ENCODE measurements at regions not wholly inside any gene's neighbourhood (a gene's known extent, or its start where the extent isn't known, plus 50 kb on each side); places are given as distances from the start of the nearest gene placed in this dataset.
"Not testable (repeated sequence)": the region's sequence is repeated elsewhere in the genome, so short reads cannot be mapped to it uniquely, and the experiment has no call there.

GRCh38 chr5:124103671-124104070 is 591.7 kb downstream of the CSNK1G3 start:
- WGBS (ENCODE audit: extremely low coverage, insufficient coverage, low lambda C conversion rate), result no CpG with 5 or more reads among the region's 1 CpG
- no peak overlapping the region for H3K18ac ChIP-seq (ENCODE audit: low read length)
- no peak overlapping the region for H3K4me3 ChIP-seq (ENCODE audit: low read length)
- no peak overlapping the region for H2AK5ac ChIP-seq (ENCODE audit: low read length)
- H3K23ac ChIP-seq (ENCODE audit: low read length), result no peak overlapping the region
- no peaks in the 10 kb centered on the region for H3K79me2 ChIP-seq (ENCODE audit: control insufficient read depth, insufficient read depth, low read length)
- no peak overlapping the region for H4K8ac ChIP-seq (ENCODE audit: low read depth, low read length)
- no peak overlapping the region for H4K5ac ChIP-seq (ENCODE audit: low read length)
- no peak overlapping the region for H3K4ac ChIP-seq (ENCODE audit: low read depth, low read length)
- no peak for DNase-seq
- H3K4me2 ChIP-seq (ENCODE audit: low read length), result no peak overlapping the region
- no peaks in the 10 kb centered on the region for H3K4me1 ChIP-seq (ENCODE audit: control insufficient read depth, low read depth, low read length)
- no peak overlapping the region for H2BK15ac ChIP-seq (replicated peaks; ENCODE audit: low read depth)
- H2BK5ac ChIP-seq (ENCODE audit: low read length), result no peak overlapping the region
- H3K27ac ChIP-seq (ENCODE audit: low read depth, low read length), result no peak overlapping the region
- no peaks in the 10 kb centered on the region for H3K36me3 ChIP-seq (ENCODE audit: control insufficient read depth, insufficient read depth, low read length)
- no peaks in the 10 kb centered on the region for H3K27me3 ChIP-seq (ENCODE audit: insufficient read depth, low read length, poor library complexity)
- no peaks in the 10 kb centered on the region for H3K79me1 ChIP-seq (ENCODE audit: low read length)
- H3K56ac ChIP-seq (ENCODE audit: low read length), result no peak overlapping the region
- H3K9ac ChIP-seq (ENCODE audit: low read length), result no peak overlapping the region
- no peak overlapping the region for H2BK120ac ChIP-seq (ENCODE audit: low read depth, low read length)

GRCh38 chr5:124103056-124103455 is 591.1 kb downstream of the CSNK1G3 start:
- H2BK5ac ChIP-seq (ENCODE audit: low read length); H2BK15ac ChIP-seq (replicated peaks; ENCODE audit: low read depth); H4K8ac ChIP-seq (ENCODE audit: low read depth, low read length); H3K4me1 ChIP-seq (ENCODE audit: control insufficient read depth, low read depth, low read length); H3K27ac ChIP-seq (ENCODE audit: low read depth, low read length); H3K56ac ChIP-seq (ENCODE audit: low read length); H3K27me3 ChIP-seq (ENCODE audit: insufficient read depth, low read length, poor library complexity); H3K18ac ChIP-seq (ENCODE audit: low read length); H3K4me3 ChIP-seq (ENCODE audit: low read length); DNase-seq; H3K23ac ChIP-seq (ENCODE audit: low read length); H4K5ac ChIP-seq (ENCODE audit: low read length); H2AK5ac ChIP-seq (ENCODE audit: low read length); H3K36me3 ChIP-seq (ENCODE audit: control insufficient read depth, insufficient read depth, low read length); H3K79me1 ChIP-seq (ENCODE audit: low read length); H3K4me2 ChIP-seq (ENCODE audit: low read length); H3K9ac ChIP-seq (ENCODE audit: low read length); H3K4ac ChIP-seq (ENCODE audit: low read depth, low read length); H3K79me2 ChIP-seq (ENCODE audit: control insufficient read depth, insufficient read depth, low read length); H2BK120ac ChIP-seq (ENCODE audit: low read depth, low read length): not testable (repeated sequence)
- WGBS (ENCODE audit: extremely low coverage, insufficient coverage, low lambda C conversion rate), result no CpG with 5 or more reads among the region's 5 CpGs

GRCh38 chr5:124102486-124102885 is 590.5 kb downstream of the CSNK1G3 start:
- Histone ChIP-seq H3K56ac (ENCODE audit: low read length) (no peak overlapping the region), H3K9ac (ENCODE audit: low read length) (no peak overlapping the region), H3K4ac (ENCODE audit: low read depth, low read length) (no peak overlapping the region), H3K79me1 (ENCODE audit: low read length) (no peaks in the 10 kb centered on the region), H3K4me3 (ENCODE audit: low read length) (no peak overlapping the region), H2AK5ac (ENCODE audit: low read length) (no peak overlapping the region), H3K79me2 (ENCODE audit: control insufficient read depth, insufficient read depth, low read length) (no peaks in the 10 kb centered on the region), H4K8ac (ENCODE audit: low read depth, low read length) (no peak overlapping the region), H2BK15ac (replicated peaks; ENCODE audit: low read depth) (no peak overlapping the region), H3K4me1 (ENCODE audit: control insufficient read depth, low read depth, low read length) (no peaks in the 10 kb centered on the region), H3K4me2 (ENCODE audit: low read length) (no peak overlapping the region), H2BK5ac (ENCODE audit: low read length) (no peak overlapping the region), H3K23ac (ENCODE audit: low read length) (no peak overlapping the region), H4K5ac (ENCODE audit: low read length) (no peak overlapping the region), H2BK120ac (ENCODE audit: low read depth, low read length) (no peak overlapping the region), H3K36me3 (ENCODE audit: control insufficient read depth, insufficient read depth, low read length) (no peaks in the 10 kb centered on the region), H3K27ac (ENCODE audit: low read depth, low read length) (no peak overlapping the region), H3K27me3 (ENCODE audit: insufficient read depth, low read length, poor library complexity) (no peaks in the 10 kb centered on the region), H3K18ac (ENCODE audit: low read length) (no peak overlapping the region)
- DNase-seq, result no peak
- WGBS (ENCODE audit: extremely low coverage, insufficient coverage, low lambda C conversion rate), result no CpG with 5 or more reads among the region's 3 CpGs

- Histone ChIP-seq H2BK5ac (ENCODE audit: low read length) (no peak overlapping the region), H3K4me3 (ENCODE audit: low read length) (no peak overlapping the region), H3K36me3 (ENCODE audit: control insufficient read depth, insufficient read depth, low read length) (no peaks in the 10 kb centered on the region), H2BK120ac (ENCODE audit: low read depth, low read length) (no peak overlapping the region), H3K4me2 (ENCODE audit: low read length) (no peak overlapping the region), H4K5ac (ENCODE audit: low read length) (no peak overlapping the region), H3K79me1 (ENCODE audit: low read length) (no peaks in the 10 kb centered on the region), H3K27ac (ENCODE audit: low read depth, low read length) (no peak overlapping the region), H3K4ac (ENCODE audit: low read depth, low read length) (no peak overlapping the region), H3K9ac (ENCODE audit: low read length) (no peak overlapping the region), H2AK5ac (ENCODE audit: low read length) (no peak overlapping the region), H3K27me3 (ENCODE audit: insufficient read depth, low read length, poor library complexity) (no peaks in the 10 kb centered on the region), H4K8ac (ENCODE audit: low read depth, low read length) (no peak overlapping the region), H2BK15ac (replicated peaks; ENCODE audit: low read depth) (no peak overlapping the region), H3K4me1 (ENCODE audit: control insufficient read depth, low read depth, low read length) (no peaks in the 10 kb centered on the region), H3K23ac (ENCODE audit: low read length) (no peak overlapping the region), H3K56ac (ENCODE audit: low read length) (no peak overlapping the region), H3K18ac (ENCODE audit: low read length) (no peak overlapping the region), H3K79me2 (ENCODE audit: control insufficient read depth, insufficient read depth, low read length) (no peaks in the 10 kb centered on the region)
- no CpG with 5 or more reads among the region's 1 CpG for WGBS (ENCODE audit: extremely low coverage, insufficient coverage, low lambda C conversion rate)
- no peak for DNase-seq
These were observed 581.7 kb downstream of the CSNK1G3 start for GRCh38 chr5:124093658-124094057.

- no CpG with 5 or more reads among the region's 3 CpGs for WGBS (ENCODE audit: extremely low coverage, insufficient coverage, low lambda C conversion rate)
- H3K4me2 ChIP-seq (ENCODE audit: low read length), result no peak overlapping the region
- no peak overlapping the region for H4K8ac ChIP-seq (ENCODE audit: low read depth, low read length)
- H3K56ac ChIP-seq (ENCODE audit: low read length), result no peak overlapping the region
- no peak overlapping the region for H2AK5ac ChIP-seq (ENCODE audit: low read length)
- no peaks in the 10 kb centered on the region for H3K79me1 ChIP-seq (ENCODE audit: low read length)
- H3K23ac ChIP-seq (ENCODE audit: low read length), result no peak overlapping the region
- no peak overlapping the region for H2BK15ac ChIP-seq (replicated peaks; ENCODE audit: low read depth)
- no peaks in the 10 kb centered on the region for H3K36me3 ChIP-seq (ENCODE audit: control insufficient read depth, insufficient read depth, low read length)
- no peak overlapping the region for H2BK120ac ChIP-seq (ENCODE audit: low read depth, low read length)
- no peak overlapping the region for H2BK5ac ChIP-seq (ENCODE audit: low read length)
- no peak overlapping the region for H3K4ac ChIP-seq (ENCODE audit: low read depth, low read length)
- H3K27ac ChIP-seq (ENCODE audit: low read depth, low read length), result no peak overlapping the region
- no peaks in the 10 kb centered on the region for H3K79me2 ChIP-seq (ENCODE audit: control insufficient read depth, insufficient read depth, low read length)
- H4K5ac ChIP-seq (ENCODE audit: low read length), result no peak overlapping the region
- H3K18ac ChIP-seq (ENCODE audit: low read length), result no peak overlapping the region
- DNase-seq, result no peak
- H3K4me3 ChIP-seq (ENCODE audit: low read length), result no peak overlapping the region
- no peaks in the 10 kb centered on the region for H3K27me3 ChIP-seq (ENCODE audit: insufficient read depth, low read length, poor library complexity)
- no peak overlapping the region for H3K9ac ChIP-seq (ENCODE audit: low read length)
- no peaks in the 10 kb centered on the region for H3K4me1 ChIP-seq (ENCODE audit: control insufficient read depth, low read depth, low read length)
These were observed 578.1 kb downstream of the CSNK1G3 start for GRCh38 chr5:124090115-124090514.

GRCh38 chr5:124089578-124089977 is 577.6 kb downstream of the CSNK1G3 start:
- H3K27ac ChIP-seq (ENCODE audit: low read depth, low read length), result no peak overlapping the region
- no peak overlapping the region for H3K4ac ChIP-seq (ENCODE audit: low read depth, low read length)
- H3K27me3 ChIP-seq (ENCODE audit: insufficient read depth, low read length, poor library complexity), result no peaks in the 10 kb centered on the region
- no peak overlapping the region for H2AK5ac ChIP-seq (ENCODE audit: low read length)
- H2BK120ac ChIP-seq (ENCODE audit: low read depth, low read length), result no peak overlapping the region
- no peak overlapping the region for H3K4me3 ChIP-seq (ENCODE audit: low read length)
- H3K4me1 ChIP-seq (ENCODE audit: control insufficient read depth, low read depth, low read length), result no peaks in the 10 kb centered on the region
- H3K9ac ChIP-seq (ENCODE audit: low read length), result no peak overlapping the region
- no CpG with 5 or more reads among the region's 2 CpGs for WGBS (ENCODE audit: extremely low coverage, insufficient coverage, low lambda C conversion rate)
- H3K79me2 ChIP-seq (ENCODE audit: control insufficient read depth, insufficient read depth, low read length), result no peaks in the 10 kb centered on the region
- no peaks in the 10 kb centered on the region for H3K79me1 ChIP-seq (ENCODE audit: low read length)
- DNase-seq, result no peak
- H3K36me3 ChIP-seq (ENCODE audit: control insufficient read depth, insufficient read depth, low read length), result no peaks in the 10 kb centered on the region
- H2BK5ac ChIP-seq (ENCODE audit: low read length), result no peak overlapping the region
- H4K5ac ChIP-seq (ENCODE audit: low read length), result no peak overlapping the region
- no peak overlapping the region for H2BK15ac ChIP-seq (replicated peaks; ENCODE audit: low read depth)
- no peak overlapping the region for H3K4me2 ChIP-seq (ENCODE audit: low read length)
- no peak overlapping the region for H3K18ac ChIP-seq (ENCODE audit: low read length)
- H3K56ac ChIP-seq (ENCODE audit: low read length), result no peak overlapping the region
- no peak overlapping the region for H3K23ac ChIP-seq (ENCODE audit: low read length)
- no peak overlapping the region for H4K8ac ChIP-seq (ENCODE audit: low read depth, low read length)

Measured in mesendoderm (in vitro differentiated cells).